ENCODE measurements at regions not wholly inside any gene's neighbourhood (a gene's known extent, or its start where the extent isn't known, plus 50 kb on each side); places are given as distances from the start of the nearest gene placed in this dataset.

GRCh38 chr2:67516899-67517530 lies 119.9 kb downstream of the ETAA1 start:
- no peak for TF ChIP-seq CTCF (conservative IDR thresholded peaks at IDR 0.05)
- H3K27ac ChIP-seq = peak overlapping the region; percentile 35

GRCh38 chr2:67522148-67522547 lies 125.0 kb downstream of the ETAA1 start:
- no peak overlapping the region for H3K27ac ChIP-seq
- TF ChIP-seq CTCF (conservative IDR thresholded peaks at IDR 0.05) = no peak

- no peak for TF ChIP-seq CTCF (conservative IDR thresholded peaks at IDR 0.05)
- H3K27ac ChIP-seq = no peak overlapping the region
These were observed 127.1 kb downstream of the ETAA1 start for GRCh38 chr2:67524213-67524612.

- no peak for TF ChIP-seq CTCF (conservative IDR thresholded peaks at IDR 0.05)
- H3K27ac ChIP-seq = no peak overlapping the region
These were observed 127.6 kb downstream of the ETAA1 start for GRCh38 chr2:67524777-67525176.

GRCh38 chr2:67526283-67526682 lies 129.2 kb downstream of the ETAA1 start:
- H3K27ac ChIP-seq = no peak overlapping the region
- TF ChIP-seq CTCF (conservative IDR thresholded peaks at IDR 0.05) = no peak

- TF ChIP-seq CTCF (conservative IDR thresholded peaks at IDR 0.05) = no peak
These were observed 131.2 kb downstream of the ETAA1 start for GRCh38 chr2:67528320-67528719.

GRCh38 chr2:67532387-67532786 lies 135.3 kb downstream of the ETAA1 start:
- H3K27ac ChIP-seq = no peak overlapping the region
- TF ChIP-seq CTCF (conservative IDR thresholded peaks at IDR 0.05) = no peak

More at GRCh38 chr2:67528320-67528719, 131.2 kb downstream of the ETAA1 start:
- no peak overlapping the region for H3K27ac ChIP-seq
